HUES64 (cell line): ENCODE measurements at regions not wholly inside any gene's neighbourhood (a gene's known extent, or its start where the extent isn't known, plus 50 kb on each side); places are given as distances from the start of the nearest gene placed in this dataset.

Source experiments
- H3K27ac ChIP-seq: 2 replicates; pipeline ENCODE4 v1.7.0; 2013; ENCODE audit warnings: low read depth, low read length, inconsistent platforms
- H3K27me3 ChIP-seq: 2 replicates; pipeline ENCODE4 v1.6.1; 2013; ENCODE audit warnings: mild to moderate bottlenecking, low read length; ENCODE audit not compliant: insufficient read depth
- H3K36me3 ChIP-seq: 2 replicates; pipeline ENCODE4 v1.6.1; 2013; ENCODE audit warnings: mild to moderate bottlenecking, low read length; ENCODE audit not compliant: insufficient read depth
- H3K4me1 ChIP-seq: 2 replicates; pipeline ENCODE4 v1.6.1; 2013; ENCODE audit warnings: mild to moderate bottlenecking, low read length, moderate library complexity; ENCODE audit not compliant: insufficient read depth
- H3K4me3 ChIP-seq: 2 replicates; pipeline ENCODE4 v1.5.1; 2013; ENCODE audit warnings: mild to moderate bottlenecking, low read length, moderate library complexity
- H3K9ac ChIP-seq: 2 replicates; pipeline ENCODE4 v1.6.1; 2013; ENCODE audit warnings: mild to moderate bottlenecking, low read depth, low read length
- H3K9me3 ChIP-seq: 2 replicates; pipeline ENCODE4 v1.6.1; 2013; ENCODE audit warnings: low read depth, low read length; ENCODE audit not compliant: insufficient read depth
- WGBS: fragments of 150-250, 120-280 bp; methylation state at CpG from one replicate; pipeline ENCODE4 v1.1.7; 2013; ENCODE audit warnings: missing lambda C conversion rate; 5-methylcytosine and 5-hydroxymethylcytosine counted together

GRCh38 chr13:74866101-74866500 is 615.9 kb downstream of the TBC1D4 start:
- Histone ChIP-seq H3K4me1 (no peaks in the 10 kb centered on the region), H3K27me3 (no peaks in the 10 kb centered on the region), H3K27ac (no peak overlapping the region), H3K4me3 (no peak overlapping the region), H3K9me3 (peaks cover 12% of the 10 kb centered on the region), H3K36me3 (no peaks in the 10 kb centered on the region), H3K9ac (no peak overlapping the region)
- no CpG with 5 or more reads among the region's 1 CpG for WGBS

GRCh38 chr13:74865656-74866055 is 616.3 kb downstream of the TBC1D4 start:
- Histone ChIP-seq H3K4me3 (no peak overlapping the region), H3K27me3 (no peaks in the 10 kb centered on the region), H3K9ac (no peak overlapping the region), H3K9me3 (peaks cover 12% of the 10 kb centered on the region), H3K4me1 (no peaks in the 10 kb centered on the region), H3K27ac (no peak overlapping the region), H3K36me3 (no peaks in the 10 kb centered on the region)

GRCh38 chr13:74860789-74861188 is 621.2 kb downstream of the TBC1D4 start:
- no peaks in the 10 kb centered on the region for H3K27me3 ChIP-seq
- no peaks in the 10 kb centered on the region for H3K4me1 ChIP-seq
- H3K36me3 ChIP-seq = no peaks in the 10 kb centered on the region
- no peaks in the 10 kb centered on the region for H3K9me3 ChIP-seq
- 100% methylated on average over 1 of the region's 1 CpG for WGBS
- no peak overlapping the region for H3K4me3 ChIP-seq
- no peak overlapping the region for H3K9ac ChIP-seq
- H3K27ac ChIP-seq = no peak overlapping the region

- no peak overlapping the region for H3K9ac ChIP-seq
- WGBS = 73% methylated on average over 2 of the region's 2 CpGs
- no peaks in the 10 kb centered on the region for H3K27me3 ChIP-seq
- H3K9me3 ChIP-seq = no peaks in the 10 kb centered on the region
- no peaks in the 10 kb centered on the region for H3K36me3 ChIP-seq
- no peak overlapping the region for H3K27ac ChIP-seq
- H3K4me3 ChIP-seq = no peak overlapping the region
- no peaks in the 10 kb centered on the region for H3K4me1 ChIP-seq
Measured at GRCh38 chr13:74850893-74851292, 631.1 kb downstream of the TBC1D4 start.

GRCh38 chr13:74847966-74848365 is 634.0 kb downstream of the TBC1D4 start:
- H3K4me3 ChIP-seq = no peak overlapping the region
- 89% methylated on average over 1 of the region's 1 CpG for WGBS
- H3K27ac ChIP-seq = no peak overlapping the region
- H3K9ac ChIP-seq = no peak overlapping the region
- no peaks in the 10 kb centered on the region for H3K9me3 ChIP-seq
- H3K36me3 ChIP-seq = no peaks in the 10 kb centered on the region
- no peaks in the 10 kb centered on the region for H3K4me1 ChIP-seq
- H3K27me3 ChIP-seq = no peaks in the 10 kb centered on the region

GRCh38 chr13:74845806-74846205 is 636.2 kb downstream of the TBC1D4 start:
- no peaks in the 10 kb centered on the region for H3K27me3 ChIP-seq
- H3K4me1 ChIP-seq = no peaks in the 10 kb centered on the region
- no peak overlapping the region for H3K4me3 ChIP-seq
- no peak overlapping the region for H3K9ac ChIP-seq
- H3K9me3 ChIP-seq = no peaks in the 10 kb centered on the region
- H3K36me3 ChIP-seq = no peaks in the 10 kb centered on the region
- H3K27ac ChIP-seq = no peak overlapping the region

GRCh38 chr13:74841651-74842050 is 640.3 kb downstream of the TBC1D4 start:
- WGBS = 97% methylated on average over 4 of the region's 4 CpGs
- Histone ChIP-seq H3K27ac (no peak overlapping the region), H3K4me1 (no peaks in the 10 kb centered on the region)

GRCh38 chr13:74841123-74841522 is 640.8 kb downstream of the TBC1D4 start:
- Histone ChIP-seq H3K27me3 (no peaks in the 10 kb centered on the region), H3K4me1 (no peaks in the 10 kb centered on the region), H3K27ac (no peak overlapping the region), H3K36me3 (no peaks in the 10 kb centered on the region), H3K9me3 (no peaks in the 10 kb centered on the region), H3K9ac (no peak overlapping the region), H3K4me3 (no peak overlapping the region)
- WGBS = 89% methylated on average over 2 of the region's 2 CpGs

More at GRCh38 chr13:74841651-74842050, 640.3 kb downstream of the TBC1D4 start:
- Histone ChIP-seq H3K4me3 (no peak overlapping the region), H3K36me3 (no peaks in the 10 kb centered on the region), H3K9ac (no peak overlapping the region), H3K9me3 (no peaks in the 10 kb centered on the region), H3K27me3 (no peaks in the 10 kb centered on the region)

- Histone ChIP-seq H3K27ac (no peak overlapping the region), H3K9ac (no peak overlapping the region), H3K4me1 (no peaks in the 10 kb centered on the region), H3K4me3 (no peak overlapping the region), H3K36me3 (no peaks in the 10 kb centered on the region), H3K9me3 (no peaks in the 10 kb centered on the region), H3K27me3 (no peaks in the 10 kb centered on the region)
Measured at GRCh38 chr13:74839656-74840055, 642.3 kb downstream of the TBC1D4 start.

- Histone ChIP-seq H3K27me3 (no peaks in the 10 kb centered on the region), H3K36me3 (no peaks in the 10 kb centered on the region)
- 97% methylated on average over 5 of the region's 5 CpGs for WGBS
Measured at GRCh38 chr13:74838096-74838495, 643.9 kb downstream of the TBC1D4 start.

GRCh38 chr13:74836628-74837027 is 645.3 kb downstream of the TBC1D4 start:
- no peaks in the 10 kb centered on the region for H3K27me3 ChIP-seq
- WGBS = 96% methylated on average over 1 of the region's 1 CpG
- no peaks in the 10 kb centered on the region for H3K4me1 ChIP-seq
- H3K27ac ChIP-seq = no peak overlapping the region
- no peak overlapping the region for H3K9ac ChIP-seq
- no peaks in the 10 kb centered on the region for H3K36me3 ChIP-seq
- H3K9me3 ChIP-seq = no peaks in the 10 kb centered on the region
- H3K4me3 ChIP-seq = no peak overlapping the region

More at GRCh38 chr13:74838096-74838495, 643.9 kb downstream of the TBC1D4 start:
- Histone ChIP-seq H3K4me3 (no peak overlapping the region), H3K4me1 (no peaks in the 10 kb centered on the region), H3K9ac (no peak overlapping the region), H3K27ac (no peak overlapping the region), H3K9me3 (no peaks in the 10 kb centered on the region)

GRCh38 chr13:74835579-74835978 is 646.4 kb downstream of the TBC1D4 start:
- no peak overlapping the region for H3K4me3 ChIP-seq
- no peaks in the 10 kb centered on the region for H3K9me3 ChIP-seq
- no peak overlapping the region for H3K9ac ChIP-seq
- no peaks in the 10 kb centered on the region for H3K36me3 ChIP-seq
- WGBS = 97% methylated on average over 1 of the region's 1 CpG
- no peak overlapping the region for H3K27ac ChIP-seq
- H3K4me1 ChIP-seq = no peaks in the 10 kb centered on the region
- H3K27me3 ChIP-seq = no peaks in the 10 kb centered on the region
